ENCODE measurements at regions not wholly inside any gene's neighbourhood (a gene's known extent, or its start where the extent isn't known, plus 50 kb on each side); places are given as distances from the start of the nearest gene placed in this dataset.

DNA sequence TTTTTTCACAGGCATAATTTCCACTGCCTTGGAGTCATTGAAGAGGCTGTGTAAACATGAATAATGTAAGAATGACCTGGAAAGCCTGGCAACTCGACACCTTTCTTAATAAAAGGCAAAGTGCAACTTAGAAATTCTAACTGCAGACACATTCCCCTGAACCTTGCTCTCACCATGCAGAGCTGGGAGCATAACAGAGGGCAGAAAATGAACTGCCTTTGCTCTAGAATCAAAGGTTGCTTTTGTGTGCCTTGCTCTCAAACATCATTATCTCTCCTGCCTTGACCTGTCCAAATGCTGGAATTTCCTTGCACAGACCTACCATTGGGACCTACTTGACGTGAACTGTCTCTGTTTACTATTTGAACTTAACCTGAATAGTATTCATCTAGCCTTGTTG is 462.0 kb upstream of the ZNF462 start:
- H3F3A ChIP-seq (ENCODE audit: low read depth): no peaks in the 10 kb centered on the region
- H3K79me2 ChIP-seq (ENCODE audit: insufficient read depth, low read length): no peaks in the 10 kb centered on the region
- no peak overlapping the region for H2AFZ ChIP-seq (ENCODE audit: low read length)
- H3K4me2 ChIP-seq (ENCODE audit: low read depth, low read length, poor library complexity, severe bottlenecking): no peak overlapping the region
- no peaks in the 10 kb centered on the region for H3K9me3 ChIP-seq (ENCODE audit: insufficient read depth, low read depth, low read length)
- no peak overlapping the region for H3K4me3 ChIP-seq (ENCODE audit: low read length, poor library complexity, severe bottlenecking)
- no peaks in the 10 kb centered on the region for H3K4me1 ChIP-seq (ENCODE audit: insufficient read depth, low read length, poor library complexity, severe bottlenecking)
- H3K9ac ChIP-seq (ENCODE audit: low read depth, low read length, poor library complexity, severe bottlenecking): no peak overlapping the region
- H4K20me1 ChIP-seq (ENCODE audit: insufficient read depth, low read length, poor library complexity, severe bottlenecking): no peaks in the 10 kb centered on the region
- no peaks in the 10 kb centered on the region for H3K27me3 ChIP-seq (ENCODE audit: insufficient read depth, low read length, poor library complexity, severe bottlenecking)
- no peaks in the 10 kb centered on the region for H3K36me3 ChIP-seq (ENCODE audit: insufficient read depth, low read length)
- TF ChIP-seq EZH2phosphoT487 (IDR thresholded peaks at IDR 0.05; ENCODE audit: borderline replicate concordance): no peak
- TF ChIP-seq, protein P1, sequence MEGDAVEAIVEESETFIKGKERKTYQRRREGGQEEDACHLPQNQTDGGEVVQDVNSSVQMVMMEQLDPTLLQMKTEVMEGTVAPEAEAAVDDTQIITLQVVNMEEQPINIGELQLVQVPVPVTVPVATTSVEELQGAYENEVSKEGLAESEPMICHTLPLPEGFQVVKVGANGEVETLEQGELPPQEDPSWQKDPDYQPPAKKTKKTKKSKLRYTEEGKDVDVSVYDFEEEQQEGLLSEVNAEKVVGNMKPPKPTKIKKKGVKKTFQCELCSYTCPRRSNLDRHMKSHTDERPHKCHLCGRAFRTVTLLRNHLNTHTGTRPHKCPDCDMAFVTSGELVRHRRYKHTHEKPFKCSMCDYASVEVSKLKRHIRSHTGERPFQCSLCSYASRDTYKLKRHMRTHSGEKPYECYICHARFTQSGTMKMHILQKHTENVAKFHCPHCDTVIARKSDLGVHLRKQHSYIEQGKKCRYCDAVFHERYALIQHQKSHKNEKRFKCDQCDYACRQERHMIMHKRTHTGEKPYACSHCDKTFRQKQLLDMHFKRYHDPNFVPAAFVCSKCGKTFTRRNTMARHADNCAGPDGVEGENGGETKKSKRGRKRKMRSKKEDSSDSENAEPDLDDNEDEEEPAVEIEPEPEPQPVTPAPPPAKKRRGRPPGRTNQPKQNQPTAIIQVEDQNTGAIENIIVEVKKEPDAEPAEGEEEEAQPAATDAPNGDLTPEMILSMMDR (conservative IDR thresholded peaks at IDR 0.05; ENCODE audit: low read length): no peak
- H3K9me2 ChIP-seq (replicated peaks; ENCODE audit: low read depth, low read length): no peaks in the 10 kb centered on the region

DNA sequence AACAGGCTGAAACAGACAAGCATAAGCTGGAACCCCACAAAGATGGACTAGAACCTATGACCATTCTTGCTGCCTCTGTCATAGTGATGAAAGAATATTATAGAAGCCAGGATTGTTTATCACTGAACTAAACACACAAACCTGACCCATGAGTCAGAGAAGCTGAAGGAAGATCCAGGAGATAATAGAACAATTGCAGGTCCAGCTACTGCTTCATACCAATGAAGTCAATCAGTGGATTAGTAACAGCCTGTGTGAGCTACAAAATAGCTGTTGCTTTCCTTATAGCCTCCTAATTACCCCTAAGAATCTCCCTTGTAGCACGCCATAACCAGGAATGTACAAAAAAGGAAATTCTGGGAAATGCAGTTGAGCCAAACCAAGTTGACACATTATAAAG is 459.9 kb upstream of the ZNF462 start:
- TF ChIP-seq, protein P1 (conservative IDR thresholded peaks at IDR 0.05; ENCODE audit: low read length): no peak
- TF ChIP-seq EZH2phosphoT487 (IDR thresholded peaks at IDR 0.05; ENCODE audit: borderline replicate concordance): no peak
- no peaks in the 10 kb centered on the region for H4K20me1 ChIP-seq (ENCODE audit: insufficient read depth, low read length, poor library complexity, severe bottlenecking)
- H3K79me2 ChIP-seq (ENCODE audit: insufficient read depth, low read length): no peaks in the 10 kb centered on the region
- H3K9me2 ChIP-seq (replicated peaks; ENCODE audit: low read depth, low read length): no peaks in the 10 kb centered on the region
- no peaks in the 10 kb centered on the region for H3K27me3 ChIP-seq (ENCODE audit: insufficient read depth, low read length, poor library complexity, severe bottlenecking)
- no peaks in the 10 kb centered on the region for H3K4me1 ChIP-seq (ENCODE audit: insufficient read depth, low read length, poor library complexity, severe bottlenecking)
- no peaks in the 10 kb centered on the region for H3K9me3 ChIP-seq (ENCODE audit: insufficient read depth, low read depth, low read length)
- H3K36me3 ChIP-seq (ENCODE audit: insufficient read depth, low read length): no peaks in the 10 kb centered on the region
- H3K4me2 ChIP-seq (ENCODE audit: low read depth, low read length, poor library complexity, severe bottlenecking): no peak overlapping the region
- no peak overlapping the region for H2AFZ ChIP-seq (ENCODE audit: low read length)
- H3K4me3 ChIP-seq (ENCODE audit: low read length, poor library complexity, severe bottlenecking): no peak overlapping the region
- H3K9ac ChIP-seq (ENCODE audit: low read depth, low read length, poor library complexity, severe bottlenecking): no peak overlapping the region
- H3F3A ChIP-seq (ENCODE audit: low read depth): no peaks in the 10 kb centered on the region

DNA sequence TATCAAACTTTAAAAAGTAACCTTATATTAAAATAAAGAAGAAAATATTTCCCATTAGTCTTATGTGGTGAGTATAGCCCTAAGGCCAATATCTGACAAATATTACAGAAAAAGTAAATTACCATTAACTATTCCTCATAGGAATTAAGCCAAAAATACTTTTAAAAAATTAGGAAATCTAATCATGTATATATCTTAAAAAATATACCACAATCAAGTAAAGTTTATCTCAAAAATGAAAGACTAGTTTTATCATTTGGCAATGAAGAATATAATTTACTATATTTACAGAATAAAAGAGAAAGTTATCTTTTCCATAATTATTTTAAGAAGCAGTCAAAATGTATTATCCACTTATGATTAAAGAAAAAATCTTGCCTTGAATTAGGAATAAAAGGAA is 458.8 kb upstream of the ZNF462 start:
- no peaks in the 10 kb centered on the region for H3K27me3 ChIP-seq (ENCODE audit: insufficient read depth, low read length, poor library complexity, severe bottlenecking)
- no peaks in the 10 kb centered on the region for H3K9me2 ChIP-seq (replicated peaks; ENCODE audit: low read depth, low read length)
- no peaks in the 10 kb centered on the region for H4K20me1 ChIP-seq (ENCODE audit: insufficient read depth, low read length, poor library complexity, severe bottlenecking)
- no peaks in the 10 kb centered on the region for H3K4me1 ChIP-seq (ENCODE audit: insufficient read depth, low read length, poor library complexity, severe bottlenecking)
- no peaks in the 10 kb centered on the region for H3K79me2 ChIP-seq (ENCODE audit: insufficient read depth, low read length)
- TF ChIP-seq, protein P1 (conservative IDR thresholded peaks at IDR 0.05; ENCODE audit: low read length): no peak
- TF ChIP-seq EZH2phosphoT487 (IDR thresholded peaks at IDR 0.05; ENCODE audit: borderline replicate concordance): no peak
- H3K4me2 ChIP-seq (ENCODE audit: low read depth, low read length, poor library complexity, severe bottlenecking): no peak overlapping the region
- H3K9me3 ChIP-seq (ENCODE audit: insufficient read depth, low read depth, low read length): no peaks in the 10 kb centered on the region
- no peak overlapping the region for H2AFZ ChIP-seq (ENCODE audit: low read length)
- no peak overlapping the region for H3K4me3 ChIP-seq (ENCODE audit: low read length, poor library complexity, severe bottlenecking)
- H3K36me3 ChIP-seq (ENCODE audit: insufficient read depth, low read length): no peaks in the 10 kb centered on the region
- H3F3A ChIP-seq (ENCODE audit: low read depth): no peaks in the 10 kb centered on the region
- no peak overlapping the region for H3K9ac ChIP-seq (ENCODE audit: low read depth, low read length, poor library complexity, severe bottlenecking)

Measured in Loucy (cell line).